Trophoblast cell (in vitro differentiated cells and primary cell): ENCODE measurements at regions not wholly inside any gene's neighbourhood (a gene's known extent, or its start where the extent isn't known, plus 50 kb on each side); places are given as distances from the start of the nearest gene placed in this dataset.

Experiments used
- DNase-seq, 2 donors: peaks; one replicate each; pipeline ENCODE4 v3.0.0-alpha.2; 2016
- H2AFZ ChIP-seq: 2 replicates; pipeline ENCODE4 v1.6.1; 2013; ENCODE audit warnings: low read length, moderate library complexity, mild to moderate bottlenecking; ENCODE audit not compliant: insufficient read depth, poor library complexity
- H2AK5ac ChIP-seq: 2 replicates; pipeline ENCODE4 v1.6.1; 2013; ENCODE audit warnings: mild to moderate bottlenecking, low read length
- H2BK120ac ChIP-seq: 2 replicates; pipeline ENCODE4 v1.6.1; 2013; ENCODE audit warnings: low read length, mild to moderate bottlenecking, moderate library complexity; ENCODE audit not compliant: insufficient read depth, poor library complexity
- H2BK12ac ChIP-seq: 2 replicates; pipeline ENCODE4 v1.6.1; 2013; ENCODE audit warnings: mild to moderate bottlenecking, low read length, moderate library complexity
- H2BK5ac ChIP-seq: 2 replicates; pipeline ENCODE4 v1.6.1; 2013; ENCODE audit warnings: low read length, low read depth, moderate library complexity, mild to moderate bottlenecking; ENCODE audit not compliant: poor library complexity
- H3K14ac ChIP-seq: 2 replicates; pipeline ENCODE4 v1.6.1; 2013; ENCODE audit warnings: mild to moderate bottlenecking, low read length
- H3K18ac ChIP-seq: 2 replicates; pipeline ENCODE4 v1.6.1; 2013; ENCODE audit warnings: mild to moderate bottlenecking, low read length
- H3K23ac ChIP-seq: 2 replicates; pipeline ENCODE4 v1.6.1; 2013; ENCODE audit warnings: low read length
- H3K27ac ChIP-seq: 2 replicates; pipeline ENCODE4 v1.5.1; 2013; ENCODE audit warnings: low read depth, mild to moderate bottlenecking, inconsistent platforms, low read length, moderate library complexity
- H3K27me3 ChIP-seq: 2 replicates; pipeline ENCODE4 v1.6.1; 2013; ENCODE audit warnings: inconsistent platforms, mild to moderate bottlenecking, low read length, moderate library complexity; ENCODE audit not compliant: insufficient read depth
- H3K36me3 ChIP-seq, 2 experiments: 1 replicate in 1 of 2; 2 replicates in 1 of 2; pipeline ENCODE4 v1.6.1; 2013; ENCODE audit warnings: low read length in 2 of 2, mild to moderate bottlenecking in 2 of 2, moderate library complexity in 1 of 2; ENCODE audit not compliant: insufficient read depth in 2 of 2, control insufficient read depth in 1 of 2
- H3K4ac ChIP-seq: 2 replicates; pipeline ENCODE4 v1.6.1; 2013; ENCODE audit warnings: low read depth, mild to moderate bottlenecking, low read length, moderate library complexity
- H3K4me1 ChIP-seq, 2 experiments: 1 replicate in 1 of 2; 2 replicates in 1 of 2; pipeline ENCODE4 v1.6.1; 2013; ENCODE audit warnings: low read length in 2 of 2, mild to moderate bottlenecking in 2 of 2, moderate library complexity in 1 of 2; ENCODE audit not compliant: insufficient read depth in 2 of 2, control insufficient read depth in 1 of 2
- H3K4me2 ChIP-seq: 2 replicates; pipeline ENCODE4 v1.6.1; 2013; ENCODE audit warnings: inconsistent platforms, mild to moderate bottlenecking, low read length, moderate library complexity
- H3K4me3 ChIP-seq: 2 replicates; pipeline ENCODE4 v1.5.1; 2013; ENCODE audit warnings: mild to moderate bottlenecking, low read depth, low read length, inconsistent platforms
- H3K79me1 ChIP-seq: one replicate; pipeline ENCODE4 v1.6.1; 2013; ENCODE audit warnings: low read length
- H3K79me2 ChIP-seq: 2 replicates; pipeline ENCODE4 v1.6.1; 2013; ENCODE audit warnings: low read length, mild to moderate bottlenecking; ENCODE audit not compliant: control insufficient read depth, insufficient read depth, poor library complexity
- H3K9ac ChIP-seq: 2 replicates; pipeline ENCODE4 v1.6.1; 2013; ENCODE audit warnings: mild to moderate bottlenecking, low read length
- H3K9me3 ChIP-seq: 2 replicates; pipeline ENCODE4 v1.6.1; 2013; ENCODE audit warnings: low read depth, mild to moderate bottlenecking, control low read depth, inconsistent platforms, low read length; ENCODE audit not compliant: insufficient read depth
- H4K12ac ChIP-seq: 2 replicates; pipeline ENCODE4 v1.6.1; 2013; ENCODE audit warnings: low read depth, mild to moderate bottlenecking, low read length, moderate library complexity
- H4K8ac ChIP-seq: 2 replicates; pipeline ENCODE4 v1.6.1; 2013; ENCODE audit warnings: low read depth, mild to moderate bottlenecking, low read length, moderate library complexity
- H4K91ac ChIP-seq: one replicate; pipeline ENCODE4 v1.6.1; 2013; ENCODE audit warnings: low read depth, mild to moderate bottlenecking, low read length, moderate library complexity
- WGBS: extraction: QIAGEN DNeasy Blood & Tissue Kit; methylation state at CpG from one replicate; pipeline ENCODE4 v1.1.7; 2013; ENCODE audit warnings: missing lambda C conversion rate; ENCODE audit not compliant: insufficient read length, insufficient coverage; ENCODE audit errors: extremely low coverage; 5-methylcytosine and 5-hydroxymethylcytosine counted together

GRCh38 chr7:35487402-35487801 is 207.5 kb downstream of the HERPUD2 start:
- no peak overlapping the region for H2AFZ ChIP-seq
- no peak overlapping the region for H3K23ac ChIP-seq
- H3K4me1 ChIP-seq = peaks cover 17 to 25% of the 10 kb centered on the region in 2 experiments
- H3K79me1 ChIP-seq = peaks cover 31% of the 10 kb centered on the region
- H3K9ac ChIP-seq = no peak overlapping the region
- peak overlapping the region; percentile 26 for H2BK120ac ChIP-seq
- no peak overlapping the region for H3K4me2 ChIP-seq
- no peak overlapping the region for H2BK5ac ChIP-seq
- no peaks in the 10 kb centered on the region for H3K9me3 ChIP-seq
- WGBS = no CpG with 5 or more reads among the region's 6 CpGs
- H2AK5ac ChIP-seq = no peak overlapping the region
- no peak overlapping the region for H4K8ac ChIP-seq
- no peak for DNase-seq
- H3K4me3 ChIP-seq = no peak overlapping the region
- H3K18ac ChIP-seq = no peak overlapping the region
- peaks cover 5% of the 10 kb centered on the region for H3K79me2 ChIP-seq
- H3K36me3 ChIP-seq = no peaks in the 10 kb centered on the region
- peak overlapping the region; percentile 82 for H4K91ac ChIP-seq
- H3K27me3 ChIP-seq = no peaks in the 10 kb centered on the region
- no peak overlapping the region for H3K4ac ChIP-seq
- no peak overlapping the region for H3K27ac ChIP-seq
- H4K12ac ChIP-seq = no peak overlapping the region
- H3K14ac ChIP-seq = peak overlapping the region; percentile 19
- peak overlapping the region; percentile 88 for H2BK12ac ChIP-seq

- DNase-seq = peak; percentile 22 to 77
- H3K4me2 ChIP-seq = no peak overlapping the region
- peaks cover 28 to 37% of the 10 kb centered on the region in 2 experiments for H3K4me1 ChIP-seq
- H3K27me3 ChIP-seq = no peaks in the 10 kb centered on the region
- H3K14ac ChIP-seq = no peak overlapping the region
- H3K9me3 ChIP-seq = no peaks in the 10 kb centered on the region
- no peak overlapping the region for H3K18ac ChIP-seq
- peak overlapping the region; percentile 99 for H4K91ac ChIP-seq
- no peak overlapping the region for H3K23ac ChIP-seq
- no peak overlapping the region for H2AK5ac ChIP-seq
- peak overlapping the region; percentile 96 for H3K27ac ChIP-seq
- no peaks in the 10 kb centered on the region for H3K36me3 ChIP-seq
- H2BK120ac ChIP-seq = no peak overlapping the region
- H2BK12ac ChIP-seq = no peak overlapping the region
- WGBS = no CpG with 5 or more reads among the region's 6 CpGs
- no peak overlapping the region for H2AFZ ChIP-seq
- no peak overlapping the region for H4K12ac ChIP-seq
- H3K9ac ChIP-seq = no peak overlapping the region
- H3K4ac ChIP-seq = no peak overlapping the region
- peaks cover 7% of the 10 kb centered on the region for H3K79me2 ChIP-seq
- H3K79me1 ChIP-seq = peaks cover 41% of the 10 kb centered on the region
- peak overlapping the region; percentile 52 for H2BK5ac ChIP-seq
- H3K4me3 ChIP-seq = no peak overlapping the region
- no peak overlapping the region for H4K8ac ChIP-seq
These were observed 209.5 kb downstream of the HERPUD2 start for GRCh38 chr7:35485436-35485835.

- H3K4me1 ChIP-seq = peaks cover 28 to 37% of the 10 kb centered on the region in 2 experiments
- H2AFZ ChIP-seq = no peak overlapping the region
- peak overlapping the region; percentile 81 for H2BK120ac ChIP-seq
- no peaks in the 10 kb centered on the region for H3K27me3 ChIP-seq
- peak overlapping the region; percentile 74 for H4K91ac ChIP-seq
- peaks cover 42% of the 10 kb centered on the region for H3K79me1 ChIP-seq
- H3K23ac ChIP-seq = no peak overlapping the region
- H2BK12ac ChIP-seq = peak overlapping the region; percentile 89
- H3K14ac ChIP-seq = peak overlapping the region; percentile 33
- H3K36me3 ChIP-seq = no peaks in the 10 kb centered on the region
- no peak overlapping the region for H4K12ac ChIP-seq
- DNase-seq = no peak
- H3K4me2 ChIP-seq = no peak overlapping the region
- no peak overlapping the region for H3K9ac ChIP-seq
- H2BK5ac ChIP-seq = peak overlapping the region; percentile 76
- peak overlapping the region; percentile 14 for H4K8ac ChIP-seq
- H3K79me2 ChIP-seq = peaks cover 7% of the 10 kb centered on the region
- H3K9me3 ChIP-seq = no peaks in the 10 kb centered on the region
- H3K4me3 ChIP-seq = no peak overlapping the region
- H3K27ac ChIP-seq = no peak overlapping the region
- peak overlapping the region; percentile 13 for H3K4ac ChIP-seq
- WGBS = no CpG with 5 or more reads among the region's 2 CpGs
- peak overlapping the region; percentile 64 for H3K18ac ChIP-seq
- peak overlapping the region; percentile 75 for H2AK5ac ChIP-seq
These were observed 211.4 kb downstream of the HERPUD2 start for GRCh38 chr7:35483568-35483967.

GRCh38 chr7:35482231-35482630 is 212.7 kb downstream of the HERPUD2 start:
- Histone ChIP-seq H3K79me2 (peaks cover 7% of the 10 kb centered on the region), H4K91ac (peak overlapping the region; percentile 94), H4K8ac (peak overlapping the region; percentile 33), H3K23ac (no peak overlapping the region), H2BK12ac (peak overlapping the region; percentile 74), H3K27ac (peak overlapping the region; percentile 91), H3K4me2 (peak overlapping the region; percentile 19), H2BK120ac (peak overlapping the region; percentile 88), H4K12ac (no peak overlapping the region), H3K36me3 (peaks cover 0 to 3% of the 10 kb centered on the region in 2 experiments), H3K79me1 (peaks cover 42% of the 10 kb centered on the region), H3K4me1 (peaks cover 32 to 36% of the 10 kb centered on the region in 2 experiments), H3K18ac (peak overlapping the region; percentile 27), H3K9ac (no peak overlapping the region), H2AFZ (no peak overlapping the region), H3K4ac (no peak overlapping the region), H3K27me3 (no peaks in the 10 kb centered on the region), H3K9me3 (no peaks in the 10 kb centered on the region), H2AK5ac (no peak overlapping the region), H3K4me3 (no peak overlapping the region), H3K14ac (no peak overlapping the region), H2BK5ac (peak overlapping the region; percentile 69)
- peak; percentile 70 to 84 for DNase-seq
- WGBS = no CpG with 5 or more reads among the region's 5 CpGs
